HCT116 (cell line): ENCODE measurements at regions not wholly inside any gene's neighbourhood (a gene's known extent, or its start where the extent isn't known, plus 50 kb on each side); places are given as distances from the start of the nearest gene placed in this dataset.

Experiments used
- ATAC-seq: fragments of 200-7000 bp; cut with Tn5 transposase; 2 replicates; pipeline ENCODE4 v1.9.1; 2020; ENCODE audit warnings: mild to moderate bottlenecking, moderate library complexity
- BruUV-seq: library from RNA; stranded (reverse); fragments of 400-500 nt; replicated peaks from 2 replicates; lab custom pipeline; 2021; lab: Mats Ljungman, UMichigan
- CTCF ChIA-PET: fragments of 300-600 bp; sonication (Branson Sonifier 250); formaldehyde crosslinking; loops from one replicate; lab custom pipeline; 2021; ENCODE audit warnings: antibody characterized with exemption; lab: Charles Lee
- POLR2A ChIA-PET: fragments of 300-600, 350-600 bp; sonication (Branson Sonifier 250); formaldehyde crosslinking; loops from one replicate; lab custom pipeline; 2021; ENCODE audit warnings: antibody characterized with exemption; lab: Charles Lee
- RAD21 ChIA-PET, 2 experiments: fragments of 300-600 bp; sonication (Branson Sonifier 250); formaldehyde crosslinking; loops; one replicate each; lab custom pipeline; 2023; ENCODE audit warnings: low total read pairs in 2 of 2; ENCODE audit not compliant: uncharacterized antibody in 2 of 2, unreplicated experiment in 2 of 2, low non-redundant PET in 1 of 2; lab: Charles Lee
- DNase-seq: peaks from one replicate; pipeline ENCODE4 v3.0.0-alpha.2; 2010; ENCODE audit warnings: low read depth, low spot score
- H2AFZ ChIP-seq: fragments of 200-600 bp; shearing (Covaris generic), sonication (generic); 2 replicates; pipeline ENCODE4 v1.6.1; 2017; ENCODE audit warnings: low read depth, mixed run types, mixed read lengths, antibody characterized with exemption, low read length; ENCODE audit not compliant: poor library complexity, severe bottlenecking
- H3K27ac ChIP-seq: 2 replicates; pipeline ENCODE4 v1.5.1; 2012; ENCODE audit warnings: low read depth, low read length
- H3K27me3 ChIP-seq: fragments of 200-600 bp; sonication (generic); 2 replicates; pipeline ENCODE4 v1.6.1; 2016; ENCODE audit warnings: mixed run types, low read length, mixed read lengths; ENCODE audit not compliant: insufficient read depth
- H3K36me3 ChIP-seq, 2 experiments: fragments of 200-500 bp in 1 of 2; fragments of 200-600 bp in 1 of 2; sonication (Bioruptor generic) in 1 of 2; sonication (generic) in 1 of 2; 2 replicates each; pipeline versions ENCODE4 v1.5.1 to v1.6.1; 2014 to 2016; ENCODE audit warnings: low read length in 2 of 2, inconsistent platforms in 1 of 2, mixed read lengths in 1 of 2, mixed run types in 1 of 2; ENCODE audit not compliant: insufficient read depth in 2 of 2, control insufficient read depth in 1 of 2
- H3K4me1 ChIP-seq, 2 experiments: fragments of 200-600 bp in 1 of 2; sonication (generic) in 1 of 2; 2 replicates each; pipeline versions ENCODE4 v1.5.1 to v1.6.1; 2012 to 2017; ENCODE audit warnings: low read length in 2 of 2, inconsistent platforms in 1 of 2, mild to moderate bottlenecking in 1 of 2, mixed read lengths in 1 of 2, mixed run types in 1 of 2, moderate library complexity in 1 of 2; ENCODE audit not compliant: insufficient read depth in 2 of 2, control insufficient read depth in 1 of 2
- H3K4me2 ChIP-seq: fragments of 200-600 bp; sonication (generic); 2 replicates; pipeline ENCODE4 v1.6.1; 2017; ENCODE audit warnings: mixed run types, low read length, mixed read lengths
- H3K4me3 ChIP-seq, 2 experiments: fragments of 200-600 bp in 1 of 2; sonication (generic) in 1 of 2; replicated peaks in 1 of 2; 2 replicates each; pipeline ENCODE4 v1.5.1; 2011 to 2016; ENCODE audit warnings: low read length in 2 of 2, control low read depth in 1 of 2, low read depth in 1 of 2, mild to moderate bottlenecking in 1 of 2, mixed read lengths in 1 of 2, mixed run types in 1 of 2
- H3K79me2 ChIP-seq: fragments of 200-600 bp; sonication (generic); 2 replicates; pipeline ENCODE4 v1.6.1; 2017; ENCODE audit warnings: mild to moderate bottlenecking, mixed run types, low read length, moderate library complexity, mixed read lengths; ENCODE audit not compliant: insufficient read depth
- H3K9ac ChIP-seq: fragments of 200-600 bp; sonication (generic); 2 replicates; pipeline ENCODE4 v1.6.1; 2016; ENCODE audit warnings: low read length, mixed read lengths
- H3K9me2 ChIP-seq: fragments of 200-600 bp; sonication (generic), shearing (Covaris generic); 2 replicates; pipeline ENCODE4 v1.6.1; 2017; ENCODE audit warnings: mixed run types, mild to moderate bottlenecking, moderate library complexity; ENCODE audit not compliant: insufficient read depth
- H3K9me3 ChIP-seq, 2 experiments: fragments of 200-500 bp in 1 of 2; fragments of 200-600 bp in 1 of 2; sonication (Bioruptor generic) in 1 of 2; sonication (generic) in 1 of 2; 2 replicates each; pipeline ENCODE4 v1.6.1; 2014 to 2017; ENCODE audit warnings: low read length in 2 of 2, mixed read lengths in 2 of 2, inconsistent platforms in 1 of 2, low read depth in 1 of 2, mild to moderate bottlenecking in 1 of 2, mixed run types in 1 of 2, moderate library complexity in 1 of 2; ENCODE audit not compliant: control insufficient read depth in 1 of 2, insufficient read depth in 1 of 2
- H4K20me1 ChIP-seq: fragments of 200-600 bp; sonication (generic), shearing (Covaris generic); 2 replicates; pipeline ENCODE4 v1.6.1; 2017; ENCODE audit warnings: mixed run types, mild to moderate bottlenecking, moderate library complexity; ENCODE audit not compliant: insufficient read depth
- EGR1 ChIP-seq: IDR thresholded peaks from 2 replicates; pipeline ENCODE4 v1.6.1; 2012; ENCODE audit warnings: low read depth
- ELF1 ChIP-seq: IDR thresholded peaks from 2 replicates; pipeline ENCODE4 v1.6.1; 2012; ENCODE audit warnings: low read depth, borderline replicate concordance
- EZH2 ChIP-seq: fragments of 200-600 bp; sonication (generic); IDR thresholded peaks from 2 replicates; pipeline ENCODE4 v1.6.1; 2017; ENCODE audit warnings: antibody characterized with exemption, mixed run types
- JUND ChIP-seq: IDR thresholded peaks from 2 replicates; pipeline ENCODE4 v1.6.1; 2012
- POLR2A ChIP-seq: IDR thresholded peaks from 2 replicates; pipeline ENCODE4 v1.7.0; 2011; ENCODE audit warnings: borderline replicate concordance; ENCODE audit not compliant: insufficient read depth, insufficient read length; ENCODE audit errors: extremely low read depth
- POLR2AphosphoS5 ChIP-seq: IDR thresholded peaks from 2 replicates; pipeline ENCODE4 v1.6.1; 2011; ENCODE audit warnings: mild to moderate bottlenecking, low read depth, low read length, moderate library complexity
- RAD21 ChIP-seq: IDR thresholded peaks from 2 replicates; pipeline ENCODE4 v1.6.1; 2012; ENCODE audit warnings: low read depth, mild to moderate bottlenecking
- SIN3A ChIP-seq: IDR thresholded peaks from 2 replicates; pipeline ENCODE4 v1.6.1; 2012; ENCODE audit warnings: low read depth
- SP1 ChIP-seq: IDR thresholded peaks from 2 replicates; pipeline ENCODE4 v1.6.1; 2012; ENCODE audit warnings: low read depth
- TCF7L2 ChIP-seq: IDR thresholded peaks from 2 replicates; pipeline ENCODE4 v1.7.0; 2011; ENCODE audit warnings: borderline replicate concordance, inconsistent platforms; ENCODE audit not compliant: insufficient read depth, insufficient read length; ENCODE audit errors: extremely low read depth
- YY1 ChIP-seq: IDR thresholded peaks from 2 replicates; pipeline ENCODE4 v1.6.1; 2011; ENCODE audit warnings: low read length, low read depth, moderate library complexity, mild to moderate bottlenecking; ENCODE audit not compliant: insufficient replicate concordance; ENCODE audit errors: extremely low read depth
- ZFX ChIP-seq: fragments of 450-650 bp; IDR thresholded peaks from 2 replicates; pipeline ENCODE4 v1.6.1; 2017
- ZNF274 ChIP-seq: fragments of 200-500 bp; sonication (Bioruptor generic); IDR thresholded peaks from 2 replicates; pipeline ENCODE4 v1.6.1; 2014; ENCODE audit warnings: mild to moderate bottlenecking, low read depth, low read length, inconsistent platforms
- intact Hi-C: fragments of 100-400 bp; cut with micrococcal nuclease; formaldehyde crosslinking; loops from 2 replicates; pipeline ENCODE4 v1.10.0; 2022
- TF ChIP-seq, protein P1 (sequence below), 3 experiments: fragments of 200-600 bp in 1 of 3; sonication (generic) in 1 of 3; IDR thresholded peaks in 2 of 3; conservative IDR thresholded peaks in 1 of 3; 2 replicates each; pipeline ENCODE4 v1.5.1; 2012 to 2017; ENCODE audit warnings: low read depth in 2 of 3, low read length in 2 of 3, antibody characterized with exemption in 1 of 3, borderline replicate concordance in 1 of 3, control low read depth in 1 of 3, mild to moderate bottlenecking in 1 of 3, mixed read lengths in 1 of 3, mixed run types in 1 of 3, moderate library complexity in 1 of 3; ENCODE audit not compliant: insufficient read depth in 1 of 3
- TF ChIP-seq, protein P2 (sequence below): IDR thresholded peaks from 2 replicates; pipeline ENCODE4 v1.6.1; 2012
- TF ChIP-seq, protein P3 (sequence below): IDR thresholded peaks from 2 replicates; pipeline ENCODE4 v1.6.1; 2012

DNA sequence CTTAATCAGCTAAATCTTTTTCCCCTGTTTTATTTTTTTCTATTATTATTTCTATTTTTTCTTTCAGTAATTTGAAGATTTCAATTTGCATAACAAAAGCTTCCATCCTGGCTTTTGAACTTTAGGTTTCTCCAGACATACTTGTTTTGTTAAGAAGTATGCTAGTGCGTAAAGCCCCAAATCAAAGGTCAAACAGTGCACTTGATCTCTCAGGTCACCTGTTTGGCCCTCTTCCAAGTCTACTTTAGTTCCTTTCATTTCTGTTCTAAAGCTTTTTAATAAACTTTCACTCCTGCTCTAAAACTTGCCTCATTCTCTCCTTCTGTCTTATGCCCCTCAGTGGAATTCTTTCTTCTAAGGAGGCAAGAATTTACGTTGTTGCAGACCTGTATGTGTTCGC lies 54.6 kb upstream of the ATXN7L3B start:
- Histone ChIP-seq H2AFZ (no peak overlapping the region), H3K4me2 (no peak overlapping the region), H3K4me1 (no peaks in the 10 kb centered on the region), H4K20me1 (no peaks in the 10 kb centered on the region), H3K27ac (no peak overlapping the region), H3K27me3 (no peaks in the 10 kb centered on the region), H3K36me3 (no peaks in the 10 kb centered on the region), H3K9me3 (no peaks in the 10 kb centered on the region), H3K9ac (no peak overlapping the region), H3K9me2 (no peaks in the 10 kb centered on the region), H3K4me3 (no peak overlapping the region), H3K79me2 (no peaks in the 10 kb centered on the region)
- no peak for TF ChIP-seq ELF1
- TF ChIP-seq ZFX = no peak
- TF ChIP-seq EZH2 = no peak
- no peak for TF ChIP-seq YY1
- TF ChIP-seq JUND = no peak
- no peak for TF ChIP-seq EGR1
- no peak for TF ChIP-seq RAD21
- no peak for TF ChIP-seq SP1
- TF ChIP-seq, protein P1, sequence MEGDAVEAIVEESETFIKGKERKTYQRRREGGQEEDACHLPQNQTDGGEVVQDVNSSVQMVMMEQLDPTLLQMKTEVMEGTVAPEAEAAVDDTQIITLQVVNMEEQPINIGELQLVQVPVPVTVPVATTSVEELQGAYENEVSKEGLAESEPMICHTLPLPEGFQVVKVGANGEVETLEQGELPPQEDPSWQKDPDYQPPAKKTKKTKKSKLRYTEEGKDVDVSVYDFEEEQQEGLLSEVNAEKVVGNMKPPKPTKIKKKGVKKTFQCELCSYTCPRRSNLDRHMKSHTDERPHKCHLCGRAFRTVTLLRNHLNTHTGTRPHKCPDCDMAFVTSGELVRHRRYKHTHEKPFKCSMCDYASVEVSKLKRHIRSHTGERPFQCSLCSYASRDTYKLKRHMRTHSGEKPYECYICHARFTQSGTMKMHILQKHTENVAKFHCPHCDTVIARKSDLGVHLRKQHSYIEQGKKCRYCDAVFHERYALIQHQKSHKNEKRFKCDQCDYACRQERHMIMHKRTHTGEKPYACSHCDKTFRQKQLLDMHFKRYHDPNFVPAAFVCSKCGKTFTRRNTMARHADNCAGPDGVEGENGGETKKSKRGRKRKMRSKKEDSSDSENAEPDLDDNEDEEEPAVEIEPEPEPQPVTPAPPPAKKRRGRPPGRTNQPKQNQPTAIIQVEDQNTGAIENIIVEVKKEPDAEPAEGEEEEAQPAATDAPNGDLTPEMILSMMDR (IDR thresholded peaks at IDR 0.05 in 2 of 3, conservative IDR thresholded peaks at IDR 0.05 in 1 of 3; ENCODE audit: borderline replicate concordance in 1 of 3, insufficient read depth in 1 of 3, low read depth in 2 of 3, low read length in 2 of 3) = no peak
- TF ChIP-seq POLR2A = no peak
- TF ChIP-seq SIN3A = no peak
- TF ChIP-seq ZNF274 = no peak
- TF ChIP-seq TCF7L2 = no peak
- TF ChIP-seq, protein P2, sequence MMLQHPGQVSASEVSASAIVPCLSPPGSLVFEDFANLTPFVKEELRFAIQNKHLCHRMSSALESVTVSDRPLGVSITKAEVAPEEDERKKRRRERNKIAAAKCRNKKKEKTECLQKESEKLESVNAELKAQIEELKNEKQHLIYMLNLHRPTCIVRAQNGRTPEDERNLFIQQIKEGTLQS = no peak
- TF ChIP-seq, protein P3, sequence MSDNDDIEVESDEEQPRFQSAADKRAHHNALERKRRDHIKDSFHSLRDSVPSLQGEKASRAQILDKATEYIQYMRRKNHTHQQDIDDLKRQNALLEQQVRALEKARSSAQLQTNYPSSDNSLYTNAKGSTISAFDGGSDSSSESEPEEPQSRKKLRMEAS = no peak
- TF ChIP-seq POLR2AphosphoS5 = no peak
- intact Hi-C loops = no loop called here
- ATAC-seq (no peak), DNase-seq (no peak)
- ChIA-PET CTCF (no interaction called here), RAD21 (no interaction called here), POLR2A (no interaction called here)
- BruUV-seq = no TSS peak
